ENCODE measurements at regions not wholly inside any gene's neighbourhood (a gene's known extent, or its start where the extent isn't known, plus 50 kb on each side); places are given as distances from the start of the nearest gene placed in this dataset.

GRCh38 chr18:44323125-44323524 is 357.6 kb upstream of the SETBP1 start:
- Mint-ChIP-seq H3K27ac (no peak overlapping the region), H3K27me3 (ENCODE audit: low read depth) (no peaks in the 10 kb centered on the region), H3K4me1 (no peaks in the 10 kb centered on the region), H3K36me3 (no peaks in the 10 kb centered on the region), H3K9me3 (peaks cover 10% of the 10 kb centered on the region), H3K4me3 (no peak overlapping the region)
- POLR2A ChIA-PET = no interaction called here
- TF ChIP-seq HMGA2 (CRISPR knock-in tag; IDR thresholded peaks at IDR 0.05) = no peak
- TF ChIP-seq NR3C1 (CRISPR knock-in tag; conservative IDR thresholded peaks at IDR 0.05; ENCODE audit: low read depth) = no peak
- TF ChIP-seq, protein P1, sequence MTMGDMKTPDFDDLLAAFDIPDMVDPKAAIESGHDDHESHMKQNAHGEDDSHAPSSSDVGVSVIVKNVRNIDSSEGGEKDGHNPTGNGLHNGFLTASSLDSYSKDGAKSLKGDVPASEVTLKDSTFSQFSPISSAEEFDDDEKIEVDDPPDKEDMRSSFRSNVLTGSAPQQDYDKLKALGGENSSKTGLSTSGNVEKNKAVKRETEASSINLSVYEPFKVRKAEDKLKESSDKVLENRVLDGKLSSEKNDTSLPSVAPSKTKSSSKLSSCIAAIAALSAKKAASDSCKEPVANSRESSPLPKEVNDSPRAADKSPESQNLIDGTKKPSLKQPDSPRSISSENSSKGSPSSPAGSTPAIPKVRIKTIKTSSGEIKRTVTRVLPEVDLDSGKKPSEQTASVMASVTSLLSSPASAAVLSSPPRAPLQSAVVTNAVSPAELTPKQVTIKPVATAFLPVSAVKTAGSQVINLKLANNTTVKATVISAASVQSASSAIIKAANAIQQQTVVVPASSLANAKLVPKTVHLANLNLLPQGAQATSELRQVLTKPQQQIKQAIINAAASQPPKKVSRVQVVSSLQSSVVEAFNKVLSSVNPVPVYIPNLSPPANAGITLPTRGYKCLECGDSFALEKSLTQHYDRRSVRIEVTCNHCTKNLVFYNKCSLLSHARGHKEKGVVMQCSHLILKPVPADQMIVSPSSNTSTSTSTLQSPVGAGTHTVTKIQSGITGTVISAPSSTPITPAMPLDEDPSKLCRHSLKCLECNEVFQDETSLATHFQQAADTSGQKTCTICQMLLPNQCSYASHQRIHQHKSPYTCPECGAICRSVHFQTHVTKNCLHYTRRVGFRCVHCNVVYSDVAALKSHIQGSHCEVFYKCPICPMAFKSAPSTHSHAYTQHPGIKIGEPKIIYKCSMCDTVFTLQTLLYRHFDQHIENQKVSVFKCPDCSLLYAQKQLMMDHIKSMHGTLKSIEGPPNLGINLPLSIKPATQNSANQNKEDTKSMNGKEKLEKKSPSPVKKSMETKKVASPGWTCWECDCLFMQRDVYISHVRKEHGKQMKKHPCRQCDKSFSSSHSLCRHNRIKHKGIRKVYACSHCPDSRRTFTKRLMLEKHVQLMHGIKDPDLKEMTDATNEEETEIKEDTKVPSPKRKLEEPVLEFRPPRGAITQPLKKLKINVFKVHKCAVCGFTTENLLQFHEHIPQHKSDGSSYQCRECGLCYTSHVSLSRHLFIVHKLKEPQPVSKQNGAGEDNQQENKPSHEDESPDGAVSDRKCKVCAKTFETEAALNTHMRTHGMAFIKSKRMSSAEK (CRISPR knock-in tag; IDR thresholded peaks at IDR 0.05; ENCODE audit: borderline replicate concordance) = no peak
- no peak for TF ChIP-seq JUN (CRISPR knock-in tag; IDR thresholded peaks at IDR 0.05)
- TF ChIP-seq, protein P2, sequence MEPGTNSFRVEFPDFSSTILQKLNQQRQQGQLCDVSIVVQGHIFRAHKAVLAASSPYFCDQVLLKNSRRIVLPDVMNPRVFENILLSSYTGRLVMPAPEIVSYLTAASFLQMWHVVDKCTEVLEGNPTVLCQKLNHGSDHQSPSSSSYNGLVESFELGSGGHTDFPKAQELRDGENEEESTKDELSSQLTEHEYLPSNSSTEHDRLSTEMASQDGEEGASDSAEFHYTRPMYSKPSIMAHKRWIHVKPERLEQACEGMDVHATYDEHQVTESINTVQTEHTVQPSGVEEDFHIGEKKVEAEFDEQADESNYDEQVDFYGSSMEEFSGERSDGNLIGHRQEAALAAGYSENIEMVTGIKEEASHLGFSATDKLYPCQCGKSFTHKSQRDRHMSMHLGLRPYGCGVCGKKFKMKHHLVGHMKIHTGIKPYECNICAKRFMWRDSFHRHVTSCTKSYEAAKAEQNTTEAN (CRISPR knock-in tag; IDR thresholded peaks at IDR 0.05) = no peak
- TF ChIP-seq TEAD4 (CRISPR knock-in tag; IDR thresholded peaks at IDR 0.05) = no peak
- TF ChIP-seq GTF2I (CRISPR knock-in tag; conservative IDR thresholded peaks at IDR 0.05) = no peak
- TF ChIP-seq, protein P3, sequence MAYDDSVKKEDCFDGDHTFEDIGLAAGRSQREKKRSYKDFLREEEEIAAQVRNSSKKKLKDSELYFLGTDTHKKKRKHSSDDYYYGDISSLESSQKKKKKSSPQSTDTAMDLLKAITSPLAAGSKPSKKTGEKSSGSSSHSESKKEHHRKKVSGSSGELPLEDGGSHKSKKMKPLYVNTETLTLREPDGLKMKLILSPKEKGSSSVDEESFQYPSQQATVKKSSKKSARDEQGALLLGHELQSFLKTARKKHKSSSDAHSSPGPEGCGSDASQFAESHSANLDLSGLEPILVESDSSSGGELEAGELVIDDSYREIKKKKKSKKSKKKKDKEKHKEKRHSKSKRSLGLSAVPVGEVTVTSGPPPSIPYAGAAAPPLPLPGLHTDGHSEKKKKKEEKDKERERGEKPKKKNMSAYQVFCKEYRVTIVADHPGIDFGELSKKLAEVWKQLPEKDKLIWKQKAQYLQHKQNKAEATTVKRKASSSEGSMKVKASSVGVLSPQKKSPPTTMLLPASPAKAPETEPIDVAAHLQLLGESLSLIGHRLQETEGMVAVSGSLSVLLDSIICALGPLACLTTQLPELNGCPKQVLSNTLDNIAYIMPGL (CRISPR knock-in tag; IDR thresholded peaks at IDR 0.05) = no peak
- TF ChIP-seq ZNF263 (CRISPR knock-in tag; IDR thresholded peaks at IDR 0.05; ENCODE audit: low read depth) = no peak
- no peak for TF ChIP-seq FOXJ3 (CRISPR knock-in tag; IDR thresholded peaks at IDR 0.05; ENCODE audit: borderline replicate concordance)
- no peak for ATAC-seq
- CTCF ChIA-PET = no interaction called here
- DNase-seq (ENCODE audit: low spot score) = no peak

- no peak overlapping the region for H3K27ac Mint-ChIP-seq
- H3K27me3 Mint-ChIP-seq (ENCODE audit: low read depth) = no peaks in the 10 kb centered on the region
- no peak overlapping the region for H3K4me3 Mint-ChIP-seq
- H3K9me3 Mint-ChIP-seq = peaks cover 10% of the 10 kb centered on the region
- CTCF ChIA-PET = no interaction called here
- no peaks in the 10 kb centered on the region for H3K36me3 Mint-ChIP-seq
- H3K4me1 Mint-ChIP-seq = no peaks in the 10 kb centered on the region
- ATAC-seq (no peak), DNase-seq (ENCODE audit: low spot score) (no peak)
- POLR2A ChIA-PET = no interaction called here
- TF ChIP-seq ZNF317 (CRISPR knock-in tag; IDR thresholded peaks at IDR 0.05; ENCODE audit: borderline replicate concordance, low read depth) = no peak
- no peak for TF ChIP-seq ATF1 (CRISPR knock-in tag; IDR thresholded peaks at IDR 0.05)
- no peak for TF ChIP-seq JAZF1 (CRISPR knock-in tag; IDR thresholded peaks at IDR 0.05)
- TF ChIP-seq OVOL2 (CRISPR knock-in tag; IDR thresholded peaks at IDR 0.05; ENCODE audit: borderline replicate concordance) = no peak
- TF ChIP-seq AFF4 (CRISPR knock-in tag; IDR thresholded peaks at IDR 0.05; ENCODE audit: borderline replicate concordance) = no peak
- TF ChIP-seq, protein P4, sequence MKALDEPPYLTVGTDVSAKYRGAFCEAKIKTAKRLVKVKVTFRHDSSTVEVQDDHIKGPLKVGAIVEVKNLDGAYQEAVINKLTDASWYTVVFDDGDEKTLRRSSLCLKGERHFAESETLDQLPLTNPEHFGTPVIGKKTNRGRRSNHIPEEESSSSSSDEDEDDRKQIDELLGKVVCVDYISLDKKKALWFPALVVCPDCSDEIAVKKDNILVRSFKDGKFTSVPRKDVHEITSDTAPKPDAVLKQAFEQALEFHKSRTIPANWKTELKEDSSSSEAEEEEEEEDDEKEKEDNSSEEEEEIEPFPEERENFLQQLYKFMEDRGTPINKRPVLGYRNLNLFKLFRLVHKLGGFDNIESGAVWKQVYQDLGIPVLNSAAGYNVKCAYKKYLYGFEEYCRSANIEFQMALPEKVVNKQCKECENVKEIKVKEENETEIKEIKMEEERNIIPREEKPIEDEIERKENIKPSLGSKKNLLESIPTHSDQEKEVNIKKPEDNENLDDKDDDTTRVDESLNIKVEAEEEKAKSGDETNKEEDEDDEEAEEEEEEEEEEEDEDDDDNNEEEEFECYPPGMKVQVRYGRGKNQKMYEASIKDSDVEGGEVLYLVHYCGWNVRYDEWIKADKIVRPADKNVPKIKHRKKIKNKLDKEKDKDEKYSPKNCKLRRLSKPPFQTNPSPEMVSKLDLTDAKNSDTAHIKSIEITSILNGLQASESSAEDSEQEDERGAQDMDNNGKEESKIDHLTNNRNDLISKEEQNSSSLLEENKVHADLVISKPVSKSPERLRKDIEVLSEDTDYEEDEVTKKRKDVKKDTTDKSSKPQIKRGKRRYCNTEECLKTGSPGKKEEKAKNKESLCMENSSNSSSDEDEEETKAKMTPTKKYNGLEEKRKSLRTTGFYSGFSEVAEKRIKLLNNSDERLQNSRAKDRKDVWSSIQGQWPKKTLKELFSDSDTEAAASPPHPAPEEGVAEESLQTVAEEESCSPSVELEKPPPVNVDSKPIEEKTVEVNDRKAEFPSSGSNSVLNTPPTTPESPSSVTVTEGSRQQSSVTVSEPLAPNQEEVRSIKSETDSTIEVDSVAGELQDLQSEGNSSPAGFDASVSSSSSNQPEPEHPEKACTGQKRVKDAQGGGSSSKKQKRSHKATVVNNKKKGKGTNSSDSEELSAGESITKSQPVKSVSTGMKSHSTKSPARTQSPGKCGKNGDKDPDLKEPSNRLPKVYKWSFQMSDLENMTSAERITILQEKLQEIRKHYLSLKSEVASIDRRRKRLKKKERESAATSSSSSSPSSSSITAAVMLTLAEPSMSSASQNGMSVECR (CRISPR knock-in tag; IDR thresholded peaks at IDR 0.05; ENCODE audit: borderline replicate concordance) = no peak
- TF ChIP-seq, protein P5, sequence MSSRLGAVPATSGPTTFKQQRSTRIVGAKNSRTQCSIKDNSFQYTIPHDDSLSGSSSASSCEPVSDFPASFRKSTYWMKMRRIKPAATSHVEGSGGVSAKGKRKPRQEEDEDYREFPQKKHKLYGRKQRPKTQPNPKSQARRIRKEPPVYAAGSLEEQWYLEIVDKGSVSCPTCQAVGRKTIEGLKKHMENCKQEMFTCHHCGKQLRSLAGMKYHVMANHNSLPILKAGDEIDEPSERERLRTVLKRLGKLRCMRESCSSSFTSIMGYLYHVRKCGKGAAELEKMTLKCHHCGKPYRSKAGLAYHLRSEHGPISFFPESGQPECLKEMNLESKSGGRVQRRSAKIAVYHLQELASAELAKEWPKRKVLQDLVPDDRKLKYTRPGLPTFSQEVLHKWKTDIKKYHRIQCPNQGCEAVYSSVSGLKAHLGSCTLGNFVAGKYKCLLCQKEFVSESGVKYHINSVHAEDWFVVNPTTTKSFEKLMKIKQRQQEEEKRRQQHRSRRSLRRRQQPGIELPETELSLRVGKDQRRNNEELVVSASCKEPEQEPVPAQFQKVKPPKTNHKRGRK (CRISPR knock-in tag; IDR thresholded peaks at IDR 0.05; ENCODE audit: borderline replicate concordance) = no peak
These were observed 356.3 kb upstream of the SETBP1 start for GRCh38 chr18:44324361-44324760.
